Fibroblast of lung (primary cell): ENCODE measurements at regions not wholly inside any gene's neighbourhood (a gene's known extent, or its start where the extent isn't known, plus 50 kb on each side); places are given as distances from the start of the nearest gene placed in this dataset.

Experiments
- DNase-seq, 2 donors: peaks; one replicate each; pipeline versions ENCODE4 v3.0.0 to v3.0.0-alpha.2; 2010; ENCODE audit warnings: low read depth in 2 of 2
- H2AFZ ChIP-seq: 2 replicates; pipeline ENCODE4 v1.5.1; 2012; ENCODE audit warnings: low read length, control low read depth, inconsistent platforms
- H3K27ac ChIP-seq: 2 replicates; pipeline ENCODE4 v1.5.1; 2011; ENCODE audit warnings: low read length, control low read depth; ENCODE audit not compliant: insufficient read depth
- H3K27me3 ChIP-seq: 2 replicates; pipeline ENCODE4 v1.5.1; 2011; ENCODE audit warnings: mild to moderate bottlenecking, low read length; ENCODE audit not compliant: control insufficient read depth, insufficient read depth
- H3K36me3 ChIP-seq: 2 replicates; pipeline ENCODE4 v1.5.1; 2011; ENCODE audit warnings: low read length; ENCODE audit not compliant: control insufficient read depth, insufficient read depth
- H3K4me1 ChIP-seq: 2 replicates; pipeline ENCODE4 v1.5.1; 2011; ENCODE audit warnings: low read length; ENCODE audit not compliant: control insufficient read depth, insufficient read depth; ENCODE audit errors: extremely low read depth
- H3K4me2 ChIP-seq: 2 replicates; pipeline ENCODE4 v1.5.1; 2011; ENCODE audit warnings: low read length, control low read depth; ENCODE audit not compliant: insufficient read depth; ENCODE audit errors: extremely low read depth
- H3K4me3 ChIP-seq, 4 experiments: fragments of 200-600 bp in 1 of 4; sonication (generic) in 1 of 4; replicated peaks in 1 of 4; 2 replicates each; pipeline ENCODE4 v1.5.1; 2011 to 2016; ENCODE audit warnings: low read length in 4 of 4, low read depth in 3 of 4, mild to moderate bottlenecking in 3 of 4, control low read depth in 2 of 4, inconsistent platforms in 1 of 4, mixed read lengths in 1 of 4; ENCODE audit not compliant: insufficient read depth in 1 of 4; ENCODE audit errors: control extremely low read depth in 1 of 4
- H3K79me2 ChIP-seq: 2 replicates; pipeline ENCODE4 v1.5.1; 2012; ENCODE audit warnings: mild to moderate bottlenecking, low read length, inconsistent platforms; ENCODE audit not compliant: control insufficient read depth, insufficient read depth
- H3K9ac ChIP-seq: 2 replicates; pipeline ENCODE4 v1.5.1; 2011; ENCODE audit warnings: mild to moderate bottlenecking, low read length, control low read depth; ENCODE audit not compliant: insufficient read depth
- H3K9me3 ChIP-seq: 2 replicates; pipeline ENCODE4 v1.5.1; 2012; ENCODE audit warnings: low read depth, low read length; ENCODE audit not compliant: control insufficient read depth, insufficient read depth
- H4K20me1 ChIP-seq: 2 replicates; pipeline ENCODE4 v1.5.1; 2011; ENCODE audit warnings: low read length; ENCODE audit not compliant: control insufficient read depth, insufficient read depth; ENCODE audit errors: extremely low read depth
- EZH2 ChIP-seq: IDR thresholded peaks from 2 replicates; pipeline ENCODE4 v1.5.1; 2012; ENCODE audit warnings: low read length, control low read depth, mild to moderate bottlenecking; ENCODE audit errors: missing control alignments
- TF ChIP-seq, protein P1 (sequence below), 2 donors: IDR thresholded peaks in 1 of 2; conservative IDR thresholded peaks in 1 of 2; 1 replicate in 1 of 2; 2 replicates in 1 of 2; pipeline ENCODE4 v1.5.1; 2011 to 2012; ENCODE audit warnings: low read length in 2 of 2, control low read depth in 1 of 2, inconsistent platforms in 1 of 2, low read depth in 1 of 2, mild to moderate bottlenecking in 1 of 2

DNA sequence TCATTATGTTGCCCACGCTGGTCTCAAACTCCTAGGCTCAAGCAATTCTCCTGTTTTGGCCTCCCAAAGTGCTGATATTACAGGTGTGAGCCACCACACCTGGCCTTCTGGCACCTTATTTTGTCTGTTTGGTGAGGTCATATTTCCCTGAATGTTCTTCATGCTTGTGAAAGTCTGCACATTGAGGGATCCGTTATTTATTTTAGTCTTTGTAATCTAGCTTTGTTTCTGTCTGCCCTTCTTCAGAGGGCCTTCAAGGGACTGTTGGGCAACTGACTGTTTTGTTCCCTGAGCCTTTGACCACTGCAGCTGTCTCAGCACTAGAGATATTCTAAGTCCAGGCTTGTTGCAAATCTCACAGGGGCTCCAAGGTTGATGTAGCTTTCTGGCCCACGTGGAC is 110.5 kb upstream of the RFC3 start:
- no peak for TF ChIP-seq EZH2
- TF ChIP-seq, protein P1, sequence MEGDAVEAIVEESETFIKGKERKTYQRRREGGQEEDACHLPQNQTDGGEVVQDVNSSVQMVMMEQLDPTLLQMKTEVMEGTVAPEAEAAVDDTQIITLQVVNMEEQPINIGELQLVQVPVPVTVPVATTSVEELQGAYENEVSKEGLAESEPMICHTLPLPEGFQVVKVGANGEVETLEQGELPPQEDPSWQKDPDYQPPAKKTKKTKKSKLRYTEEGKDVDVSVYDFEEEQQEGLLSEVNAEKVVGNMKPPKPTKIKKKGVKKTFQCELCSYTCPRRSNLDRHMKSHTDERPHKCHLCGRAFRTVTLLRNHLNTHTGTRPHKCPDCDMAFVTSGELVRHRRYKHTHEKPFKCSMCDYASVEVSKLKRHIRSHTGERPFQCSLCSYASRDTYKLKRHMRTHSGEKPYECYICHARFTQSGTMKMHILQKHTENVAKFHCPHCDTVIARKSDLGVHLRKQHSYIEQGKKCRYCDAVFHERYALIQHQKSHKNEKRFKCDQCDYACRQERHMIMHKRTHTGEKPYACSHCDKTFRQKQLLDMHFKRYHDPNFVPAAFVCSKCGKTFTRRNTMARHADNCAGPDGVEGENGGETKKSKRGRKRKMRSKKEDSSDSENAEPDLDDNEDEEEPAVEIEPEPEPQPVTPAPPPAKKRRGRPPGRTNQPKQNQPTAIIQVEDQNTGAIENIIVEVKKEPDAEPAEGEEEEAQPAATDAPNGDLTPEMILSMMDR (conservative IDR thresholded peaks at IDR 0.05 in 1 of 2, IDR thresholded peaks at IDR 0.05 in 1 of 2; ENCODE audit: low read depth in 1 of 2, low read length in 2 of 2): no peak
- Histone ChIP-seq H3K27ac (no peak overlapping the region), H4K20me1 (no peaks in the 10 kb centered on the region), H3K4me1 (no peaks in the 10 kb centered on the region), H3K27me3 (no peaks in the 10 kb centered on the region), H3K9ac (no peak overlapping the region), H3K36me3 (no peaks in the 10 kb centered on the region), H3K4me2 (no peak overlapping the region), H2AFZ (no peak overlapping the region), H3K4me3 (no peak overlapping the region), H3K9me3 (no peaks in the 10 kb centered on the region), H3K79me2 (no peaks in the 10 kb centered on the region)
- DNase-seq: no peak

DNA sequence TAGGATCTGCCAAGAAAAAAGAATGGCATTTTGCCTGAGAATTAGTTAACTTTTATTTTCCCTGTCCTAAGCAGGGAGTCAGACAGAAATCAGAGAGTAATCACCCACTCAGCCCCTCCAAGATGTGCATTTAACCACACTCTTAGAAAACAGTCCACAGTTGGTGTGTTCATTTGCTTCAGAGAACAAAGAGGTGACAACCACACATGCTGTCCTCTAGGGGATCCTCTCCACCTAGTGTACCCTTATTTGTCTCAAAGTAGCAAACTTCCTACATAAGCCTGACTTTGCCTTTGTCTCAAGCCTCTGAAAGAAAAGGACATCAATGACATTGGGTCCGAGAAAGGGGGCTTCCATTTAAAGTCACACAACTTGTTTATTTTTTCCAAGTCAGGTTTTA is 107.0 kb upstream of the RFC3 start:
- H4K20me1 ChIP-seq: no peaks in the 10 kb centered on the region
- no peak for DNase-seq
- H3K9me3 ChIP-seq: no peaks in the 10 kb centered on the region
- H3K36me3 ChIP-seq: no peaks in the 10 kb centered on the region
- H2AFZ ChIP-seq: no peak overlapping the region
- no peak overlapping the region for H3K4me2 ChIP-seq
- H3K79me2 ChIP-seq: no peaks in the 10 kb centered on the region
- H3K27ac ChIP-seq: no peak overlapping the region
- H3K4me3 ChIP-seq: no peak overlapping the region
- no peak for TF ChIP-seq EZH2
- TF ChIP-seq, protein P1 (conservative IDR thresholded peaks at IDR 0.05 in 1 of 2, IDR thresholded peaks at IDR 0.05 in 1 of 2; ENCODE audit: low read depth in 1 of 2, low read length in 2 of 2): no peak
- no peaks in the 10 kb centered on the region for H3K4me1 ChIP-seq
- no peaks in the 10 kb centered on the region for H3K27me3 ChIP-seq
- no peak overlapping the region for H3K9ac ChIP-seq

DNA sequence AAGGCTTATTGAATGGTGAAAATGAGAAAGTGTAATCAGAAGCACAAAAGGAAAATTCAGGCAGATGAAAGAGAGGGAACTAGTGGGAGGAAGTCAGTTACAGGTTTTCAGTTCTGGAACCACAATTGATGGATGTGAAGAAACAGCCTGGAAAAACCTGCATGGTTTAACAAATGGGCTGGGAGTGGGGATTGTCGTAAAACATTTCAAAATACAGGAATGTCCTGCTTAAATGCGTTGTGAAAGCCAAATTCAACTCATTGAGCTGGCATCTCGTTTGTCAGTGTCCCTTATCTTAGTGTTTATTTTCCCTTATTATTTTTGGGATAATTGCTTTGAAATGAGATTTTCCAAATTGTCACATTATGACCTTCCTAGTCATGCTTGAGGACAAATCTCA is 106.5 kb upstream of the RFC3 start:
- Histone ChIP-seq H3K36me3 (no peaks in the 10 kb centered on the region), H3K79me2 (no peaks in the 10 kb centered on the region), H3K4me3 (no peak overlapping the region), H3K9ac (no peak overlapping the region), H4K20me1 (no peaks in the 10 kb centered on the region), H3K4me2 (no peak overlapping the region), H3K9me3 (no peaks in the 10 kb centered on the region), H3K27me3 (no peaks in the 10 kb centered on the region), H3K27ac (no peak overlapping the region), H2AFZ (no peak overlapping the region), H3K4me1 (no peaks in the 10 kb centered on the region)
- TF ChIP-seq, protein P1 (conservative IDR thresholded peaks at IDR 0.05 in 1 of 2, IDR thresholded peaks at IDR 0.05 in 1 of 2; ENCODE audit: low read depth in 1 of 2, low read length in 2 of 2): no peak
- no peak for TF ChIP-seq EZH2
- DNase-seq: peak in 1 of 2 donors; percentile 29
